ENCODE measurements at regions not wholly inside any gene's neighbourhood (a gene's known extent, or its start where the extent isn't known, plus 50 kb on each side); places are given as distances from the start of the nearest gene placed in this dataset.

DNA sequence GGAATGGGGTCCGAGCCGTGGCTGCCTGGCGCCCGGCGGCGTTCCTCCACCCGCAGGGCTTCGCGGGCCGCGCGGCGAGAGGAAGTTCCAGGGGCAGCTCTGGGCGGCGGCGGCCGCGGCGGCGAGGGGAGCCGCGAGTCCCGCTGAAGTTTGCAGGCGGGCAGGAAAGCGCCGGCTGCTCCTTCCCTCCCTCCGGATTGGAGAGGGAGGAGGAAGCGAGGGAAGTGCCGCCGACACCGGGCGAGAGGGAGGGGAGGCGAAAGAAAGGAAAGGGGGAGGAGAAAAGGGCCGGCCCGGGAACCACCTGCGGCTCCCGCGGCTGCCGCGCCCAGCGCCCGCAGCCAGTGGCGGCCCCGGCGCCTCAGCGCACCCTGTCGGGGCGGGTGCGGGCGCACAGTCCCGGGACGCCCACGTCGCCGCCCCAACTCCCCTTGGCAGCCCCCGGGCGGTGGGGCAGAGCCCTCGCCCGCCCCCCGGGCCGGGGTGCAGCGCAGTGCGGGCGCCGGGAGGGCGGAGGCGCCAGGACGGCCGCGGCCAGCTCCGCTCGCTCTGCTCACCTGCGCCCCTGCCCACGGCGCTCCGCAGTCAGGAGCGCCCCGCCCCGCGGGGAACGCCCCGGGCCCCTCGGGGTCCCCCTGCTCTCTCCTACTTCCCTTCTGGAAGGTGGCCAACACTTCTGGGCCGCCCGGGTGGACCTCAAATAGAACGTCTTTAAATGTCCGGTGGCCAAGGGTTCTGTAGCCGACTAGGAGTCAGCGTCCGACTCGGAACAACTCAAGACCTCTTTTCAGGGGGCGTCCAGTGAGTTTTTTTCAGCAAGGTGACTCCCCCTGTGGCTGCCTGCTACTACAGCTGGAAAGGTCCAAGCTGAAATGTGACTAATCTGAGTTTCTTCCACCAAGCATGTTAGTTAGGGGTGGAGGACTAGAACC, 80.3 kb upstream of the CCDC28A start (continued):
- TF ChIP-seq NANOG (IDR thresholded peaks at IDR 0.05; ENCODE audit: insufficient read depth, low read depth, low read length, poor library complexity, severe bottlenecking) (no peak), SUZ12 (IDR thresholded peaks at IDR 0.05; ENCODE audit: low read length) (peak; percentile 42; the same call in 1 of the 2 replicates), CBX8 (IDR thresholded peaks at IDR 0.05; ENCODE audit: borderline replicate concordance, low read depth, low read length) (no peak), SIX5 (IDR thresholded peaks at IDR 0.05; ENCODE audit: low read depth, low read length) (no peak), ZNF274 (IDR thresholded peaks at IDR 0.05; ENCODE audit: borderline replicate concordance, extremely low read depth, low read length) (no peak), CHD1 (IDR thresholded peaks at IDR 0.05; ENCODE audit: low read depth, low read length) (no peak), TAF7 (optimal IDR thresholded peaks at IDR 0.05; ENCODE audit: borderline replicate concordance, low read depth, low read length) (no peak), SP2 (IDR thresholded peaks at IDR 0.05; ENCODE audit: low read length) (no peak), TEAD4 (IDR thresholded peaks at IDR 0.05; ENCODE audit: low read depth, low read length) (no peak), EP300 (IDR thresholded peaks at IDR 0.05; ENCODE audit: borderline replicate concordance in 1 of 2, low read depth in 2 of 2, low read length in 2 of 2) (no peak), YY1 (IDR thresholded peaks at IDR 0.05; ENCODE audit: low read depth, low read length) (no peak), RXRA (IDR thresholded peaks at IDR 0.05; ENCODE audit: insufficient read depth, low read depth, low read length) (no peak), PHF8 (conservative IDR thresholded peaks at IDR 0.05; ENCODE audit: low read depth, low read length) (peak; percentile 73), EGR1 (IDR thresholded peaks at IDR 0.05; ENCODE audit: borderline replicate concordance, low read depth, low read length) (peak; percentile 77), KDM5A (IDR thresholded peaks at IDR 0.05; ENCODE audit: low read length) (no peak), BRCA1 (IDR thresholded peaks at IDR 0.05; ENCODE audit: low read depth, low read length) (no peak)
